CD4-positive, alpha-beta T cell treated with Interleukin-4 for 1 hour (primary cell): ENCODE measurements at regions not wholly inside any gene's neighbourhood (a gene's known extent, or its start where the extent isn't known, plus 50 kb on each side); places are given as distances from the start of the nearest gene placed in this dataset.
"Not testable (repeated sequence)": the region's sequence is repeated elsewhere in the genome, so short reads cannot be mapped to it uniquely, and the experiment has no call there.

Experiments
- DNase-seq, 2 donors: peaks; one replicate each; pipeline ENCODE4 v3.0.0-alpha.2; 2020 to 2022

DNA sequence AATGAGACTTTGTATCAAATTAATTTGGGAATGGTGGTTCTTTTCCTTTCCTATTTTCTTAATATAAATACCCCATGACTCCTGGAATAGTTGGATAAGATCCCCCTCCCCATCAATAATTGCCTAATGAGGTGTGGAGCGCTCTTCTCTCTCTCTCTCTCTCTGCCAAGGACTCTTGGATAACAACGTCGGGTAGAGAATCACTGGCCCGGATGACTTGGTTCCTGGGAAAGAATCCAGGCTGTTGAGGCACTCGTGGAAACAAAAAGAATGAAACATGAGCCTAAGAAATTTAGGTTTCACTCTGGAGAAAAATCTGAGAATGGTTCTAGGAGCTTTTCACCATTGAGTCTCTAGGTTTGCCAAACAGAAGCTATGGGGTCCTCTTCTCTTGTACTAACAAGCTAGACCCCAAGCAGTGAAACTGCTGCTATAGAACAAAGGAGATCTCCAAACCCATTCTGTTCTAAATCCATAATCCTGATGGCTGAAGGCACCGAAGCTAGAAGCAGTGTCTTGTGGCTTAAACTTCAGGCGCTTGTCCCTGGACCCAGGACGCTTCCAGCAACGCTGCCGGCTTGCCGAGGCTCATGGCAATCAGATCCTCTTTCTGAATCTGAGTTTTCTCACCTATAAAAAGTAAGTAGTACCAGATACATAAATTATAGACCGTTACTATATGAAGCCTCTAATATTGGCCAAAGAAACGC lies 241.6 kb upstream of the BTBD3 start:
- DNase-seq: no peak

DNA sequence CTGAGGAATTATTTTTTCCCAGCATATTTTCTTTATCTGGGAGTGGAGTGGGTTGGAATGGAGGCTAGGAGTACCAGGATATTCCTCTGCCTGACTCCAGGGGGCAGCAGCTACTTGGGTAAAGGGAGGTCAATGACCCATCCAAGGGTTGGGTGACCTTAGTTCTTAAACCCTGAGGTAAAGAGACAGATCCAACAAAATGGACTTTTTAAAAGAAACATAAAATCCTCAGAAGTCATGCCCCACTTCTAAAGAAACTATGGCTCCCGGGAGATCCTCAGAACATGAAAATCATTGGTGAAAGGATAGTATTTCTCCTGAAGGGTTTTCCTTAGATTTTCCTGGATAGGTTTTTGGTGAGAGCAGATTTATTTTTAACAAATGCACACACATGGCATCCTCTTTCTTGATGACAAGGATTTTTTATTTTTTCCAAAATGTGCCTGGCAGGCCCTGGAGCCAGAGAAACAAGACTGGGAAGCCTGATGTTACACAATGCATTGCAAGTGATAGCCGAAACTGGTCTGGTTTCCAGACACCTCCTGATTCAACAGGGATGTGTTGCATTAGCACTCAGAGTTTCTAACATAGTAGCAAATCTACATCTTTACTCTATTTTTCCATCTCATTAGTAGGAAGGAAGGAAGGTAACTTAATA lies 240.9 kb upstream of the BTBD3 start:
- DNase-seq: no peak

DNA sequence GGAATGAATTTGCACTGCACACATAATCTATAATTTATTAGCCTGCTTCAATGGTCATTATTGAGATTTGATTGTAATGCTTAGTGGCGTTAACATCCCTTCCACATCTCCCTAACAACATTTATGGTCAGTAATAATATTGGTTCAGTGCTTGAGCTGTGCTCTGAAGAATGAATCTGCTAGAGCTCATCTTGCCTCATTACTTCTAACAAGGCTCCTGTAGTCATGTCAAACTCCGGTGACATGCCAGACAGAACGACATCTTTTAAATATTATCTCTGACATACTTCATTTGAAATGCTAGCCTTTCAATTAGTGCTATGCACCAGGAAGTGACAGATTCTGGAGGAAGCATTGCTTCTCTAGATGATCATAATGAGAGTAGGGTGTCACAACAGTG lies 240.3 kb upstream of the BTBD3 start:
- no peak for DNase-seq

DNA sequence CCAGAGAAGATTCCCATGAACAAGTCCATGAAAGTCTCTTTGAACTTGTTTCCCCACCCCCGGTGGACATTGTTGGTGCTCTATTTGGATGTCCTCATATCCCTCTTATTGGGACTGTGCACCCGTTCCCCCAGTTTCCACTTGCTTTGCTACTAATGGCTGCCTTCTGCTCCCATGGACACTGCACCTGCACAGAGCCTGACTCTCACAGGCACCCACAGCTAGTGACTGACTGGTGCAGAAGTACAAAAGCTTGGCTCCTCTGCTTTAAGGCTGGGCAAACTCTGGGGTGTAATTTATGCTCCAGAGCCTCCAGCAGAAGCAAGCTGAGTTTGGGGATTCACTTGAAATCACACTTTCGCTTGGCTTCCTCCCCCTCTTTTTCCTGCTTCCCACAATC lies 239.9 kb upstream of the BTBD3 start:
- DNase-seq: no peak

DNA sequence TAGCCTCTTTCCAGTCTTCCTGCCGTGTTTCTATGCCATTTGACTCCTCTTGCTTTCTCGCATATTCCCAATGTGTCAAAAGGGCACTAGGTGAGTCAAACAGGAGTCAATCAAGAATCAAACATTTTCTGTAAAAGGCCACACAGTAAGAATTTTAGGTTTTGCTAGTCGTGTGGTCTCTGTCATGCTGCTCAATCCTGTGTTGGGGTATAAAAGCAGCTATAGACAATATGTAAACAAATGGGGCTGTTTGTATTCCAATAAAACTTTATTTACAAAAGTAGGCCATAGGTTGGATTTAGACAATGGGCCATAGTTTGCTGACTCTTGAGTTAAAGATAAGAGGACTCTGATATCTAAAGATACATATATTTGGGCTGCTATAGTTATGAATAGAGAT lies 235.4 kb upstream of the BTBD3 start:
- no peak for DNase-seq

DNA sequence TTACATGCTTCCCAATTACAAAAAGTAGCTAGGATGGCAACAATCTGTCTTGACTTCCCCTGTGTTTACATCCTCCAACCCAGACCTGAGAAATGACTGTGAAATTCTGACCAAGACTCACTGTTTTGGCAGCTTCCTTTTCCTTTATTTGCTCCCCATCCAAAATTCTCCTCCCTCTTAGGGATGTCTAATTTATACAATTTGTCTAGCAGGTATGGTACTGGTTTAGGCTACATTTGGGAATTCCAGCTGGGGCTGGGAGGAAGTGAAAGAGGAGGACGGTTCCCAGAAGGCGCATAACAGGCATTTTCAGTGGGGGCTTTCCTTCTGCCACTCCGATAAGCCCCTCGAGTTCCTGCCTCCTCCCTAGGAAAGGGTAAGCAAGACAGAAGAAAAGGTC lies 231.5 kb upstream of the BTBD3 start:
- DNase-seq: no peak

DNA sequence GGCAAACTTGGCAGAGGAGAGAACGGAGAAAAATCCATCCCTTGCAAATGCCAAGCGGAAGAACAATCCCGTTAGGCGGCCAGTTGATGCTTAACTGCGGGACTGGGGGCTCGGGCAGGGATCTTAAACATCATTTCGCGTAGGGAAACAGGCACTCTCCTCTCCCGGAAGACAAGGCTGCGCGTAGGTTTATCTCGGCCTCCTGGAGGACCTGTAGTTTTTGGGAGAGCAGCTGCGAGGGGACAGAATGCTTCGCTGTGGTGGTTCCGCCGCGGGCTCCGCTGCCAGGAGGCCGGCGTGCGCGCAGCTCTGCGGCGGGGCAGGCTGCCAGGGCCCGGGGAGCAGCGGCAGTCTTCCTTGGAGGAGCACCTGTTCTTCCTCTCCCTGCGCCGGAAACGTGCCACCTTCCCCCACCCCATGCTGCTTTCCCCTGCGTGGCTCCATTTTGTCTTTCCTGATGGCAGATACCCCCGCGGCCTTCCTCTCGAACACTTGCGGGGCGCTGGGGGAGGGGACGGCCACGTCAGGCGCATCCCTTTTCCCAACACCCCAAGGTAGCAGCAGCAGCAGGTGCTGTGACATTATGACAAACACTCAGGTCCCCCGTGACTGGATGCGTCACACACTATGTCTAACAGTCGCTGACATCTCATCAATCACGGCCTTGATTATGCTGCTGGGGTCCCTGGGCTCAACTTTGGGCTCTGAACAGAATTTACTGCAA lies 230.7 kb upstream of the BTBD3 start:
- DNase-seq: no peak

DNA sequence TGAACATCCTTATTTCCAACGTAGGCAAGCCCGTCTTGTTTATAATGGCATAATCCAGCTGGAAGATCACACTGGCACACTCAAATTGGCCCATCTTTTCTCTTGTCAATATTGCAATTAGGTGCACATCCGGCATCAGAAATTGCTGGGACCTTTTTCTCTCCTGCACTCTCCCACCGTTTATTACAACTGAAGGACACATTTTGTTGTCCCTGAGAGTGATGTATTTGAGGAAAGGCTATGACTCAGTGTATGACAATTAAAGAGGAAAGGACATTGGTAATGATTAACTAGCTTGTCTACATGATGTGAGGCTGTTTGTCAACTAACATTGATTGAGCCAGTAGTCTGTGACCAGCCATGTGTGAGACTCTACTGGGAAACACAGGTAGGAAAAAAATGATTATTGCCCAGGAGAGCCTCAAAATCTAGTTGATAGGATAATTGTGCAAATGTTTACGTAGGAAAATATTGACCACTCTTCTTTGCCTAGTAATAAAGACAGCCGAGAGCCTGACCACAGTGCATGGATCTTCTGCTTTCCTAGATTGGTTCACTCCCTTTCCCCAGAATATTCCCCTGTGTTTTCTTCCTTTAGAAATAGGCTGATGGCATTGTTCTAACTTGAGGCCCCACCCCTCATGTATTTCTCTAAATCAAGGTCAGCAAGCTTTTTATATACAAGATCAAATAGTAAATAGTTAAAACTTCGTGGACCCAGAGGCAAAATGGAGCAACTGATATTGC lies 230.0 kb upstream of the BTBD3 start:
- DNase-seq: no peak

DNA sequence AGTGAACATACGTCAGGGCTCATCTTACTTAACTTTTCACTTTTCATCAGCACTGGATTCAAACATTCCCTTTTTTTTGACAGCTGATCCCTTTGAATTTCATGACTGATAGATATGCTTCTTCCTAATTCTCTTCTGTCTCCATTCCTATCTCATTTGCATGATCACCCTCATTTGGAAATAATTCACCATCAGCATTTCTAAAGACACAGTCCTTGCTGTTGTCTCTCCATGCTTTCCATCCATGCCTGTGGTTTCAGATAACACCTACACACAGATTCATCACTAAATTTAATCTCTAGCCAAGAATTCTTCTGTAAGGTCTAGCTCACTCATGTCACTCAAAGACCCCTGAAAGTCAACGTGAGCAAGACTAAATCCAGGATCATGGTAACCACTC lies 228.4 kb upstream of the BTBD3 start:
- no peak for DNase-seq

DNA sequence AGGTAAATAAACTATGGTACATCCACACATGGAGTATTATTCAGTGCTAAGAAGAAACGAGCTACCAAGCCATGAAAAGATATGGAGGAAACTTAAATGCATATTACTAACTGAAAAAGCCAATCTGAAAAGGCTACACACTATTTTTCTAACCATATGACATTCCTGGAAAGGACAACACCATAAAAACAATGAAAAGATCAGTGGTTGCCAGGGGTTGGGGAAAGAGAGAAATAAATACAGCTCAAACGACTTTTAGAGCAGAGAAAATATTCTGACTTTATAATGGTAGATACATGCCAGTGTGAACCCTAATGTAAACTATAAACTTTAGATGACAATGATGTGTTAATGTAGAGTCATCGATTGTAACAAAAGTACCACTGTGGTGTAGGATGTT lies 225.9 kb upstream of the BTBD3 start:
- DNase-seq: no peak

DNA sequence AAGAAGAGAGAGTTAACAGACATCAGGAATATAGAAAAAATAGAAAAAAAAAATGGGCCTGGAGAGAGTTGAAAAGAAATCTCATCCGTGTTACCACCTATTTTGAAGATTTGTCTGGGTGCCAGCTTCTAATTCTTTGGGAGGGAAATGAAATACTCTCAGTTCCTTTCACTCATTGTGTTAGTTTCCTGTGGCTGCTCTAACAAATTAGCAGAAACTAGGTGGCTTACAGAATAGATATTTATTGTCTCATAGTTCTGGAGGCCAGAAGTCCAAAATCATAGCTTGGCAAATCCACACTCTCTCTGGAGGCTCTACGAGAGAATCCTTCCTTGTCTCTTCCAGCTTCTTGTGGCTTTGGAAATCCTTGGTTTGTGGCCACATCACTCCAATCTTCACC lies 225.1 kb upstream of the BTBD3 start:
- no peak for DNase-seq

DNA sequence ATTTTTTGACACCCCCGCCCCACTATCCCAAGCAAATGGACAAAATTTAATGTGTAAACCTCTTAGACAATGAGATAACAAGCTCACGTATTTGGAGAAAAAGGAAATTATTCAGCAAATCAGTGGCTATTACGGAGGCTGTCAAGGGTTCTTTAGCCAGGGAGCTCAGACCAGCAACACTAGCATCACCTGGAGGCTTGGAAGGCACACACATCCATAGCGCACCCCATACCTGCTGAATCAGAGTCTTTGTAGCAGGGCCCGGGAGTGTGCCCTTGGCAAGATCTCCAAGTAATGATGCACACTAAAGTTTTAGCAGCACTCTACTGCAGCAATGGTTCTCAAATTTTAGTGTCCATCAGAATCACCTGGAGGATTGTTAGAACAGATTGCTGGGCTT lies 223.2 kb upstream of the BTBD3 start:
- DNase-seq: no peak

DNA sequence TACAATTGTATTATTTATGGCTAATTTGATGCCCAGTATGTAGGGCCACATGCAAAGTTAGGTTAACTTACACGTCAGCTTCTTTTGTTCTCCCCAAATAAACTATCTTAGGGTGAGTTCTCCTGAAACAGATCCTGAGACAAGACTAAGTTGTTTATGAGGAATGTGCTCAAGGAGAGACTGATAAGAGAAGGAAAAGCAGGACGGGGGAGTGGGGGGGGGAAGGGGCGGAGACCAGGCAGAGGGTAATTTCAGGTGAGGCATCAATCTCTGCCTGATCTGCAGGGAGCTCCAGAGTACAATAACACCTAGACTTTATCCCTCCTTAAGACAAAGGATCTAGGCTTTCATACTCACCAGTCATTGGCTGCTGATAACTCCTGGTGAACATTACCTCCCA lies 220.6 kb upstream of the BTBD3 start:
- DNase-seq: no peak

DNA sequence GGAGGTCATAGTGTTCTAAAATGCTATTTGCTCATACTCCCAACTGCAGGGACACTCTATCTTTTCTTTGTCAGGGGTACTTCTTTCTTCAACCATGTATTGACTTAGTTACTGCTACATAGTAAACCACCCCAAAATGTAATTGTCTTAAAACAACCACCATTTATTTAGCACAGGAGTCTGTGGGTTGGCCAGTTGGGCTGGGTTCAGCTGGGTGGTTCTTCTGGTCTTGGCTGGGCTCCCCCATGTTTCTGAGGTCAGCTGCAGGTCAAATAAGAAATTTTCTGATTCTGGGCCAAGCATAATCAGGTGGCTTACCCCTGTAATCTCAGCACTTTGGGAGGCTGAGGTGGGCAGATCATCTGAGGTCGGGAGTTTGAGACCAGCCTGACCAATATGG lies 220.0 kb upstream of the BTBD3 start:
- no peak for DNase-seq

DNA sequence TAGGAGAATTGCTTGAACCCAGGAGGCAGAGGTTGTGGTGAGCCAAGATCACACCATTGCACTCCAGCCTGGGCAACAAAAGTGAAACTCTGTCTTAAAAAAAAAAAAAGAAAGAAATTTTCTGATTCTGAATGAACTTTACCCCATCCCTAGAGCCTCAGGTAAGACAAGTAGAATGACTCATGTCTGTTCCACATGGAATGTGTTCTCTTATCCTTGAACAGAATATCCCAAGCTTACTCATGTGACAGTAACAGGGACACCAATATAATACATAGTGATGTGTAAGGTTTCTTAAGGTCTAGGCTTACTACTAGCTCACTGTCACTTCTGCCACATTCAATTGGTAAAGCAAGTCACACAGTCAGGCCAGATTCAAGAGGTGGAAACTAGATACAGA lies 219.6 kb upstream of the BTBD3 start:
- no peak for DNase-seq

DNA sequence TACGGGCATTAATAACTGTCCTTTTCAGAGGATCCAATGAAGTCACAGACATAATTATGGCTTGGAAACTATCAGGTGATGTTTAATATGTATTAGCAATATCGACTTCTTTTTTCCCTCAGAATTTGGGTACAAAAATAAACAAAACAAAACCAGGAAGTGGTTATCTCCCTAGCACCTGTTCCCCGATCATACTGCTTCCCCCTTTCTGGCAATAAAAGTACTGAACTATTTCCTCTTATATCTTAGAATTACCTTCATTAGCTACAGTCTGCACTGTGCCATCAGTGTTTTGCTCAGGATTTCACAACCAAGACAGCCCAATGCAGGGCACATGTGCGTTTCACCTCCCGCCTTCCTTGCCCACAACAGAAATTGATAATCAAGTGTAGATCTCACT lies 216.9 kb upstream of the BTBD3 start:
- DNase-seq: no peak

DNA sequence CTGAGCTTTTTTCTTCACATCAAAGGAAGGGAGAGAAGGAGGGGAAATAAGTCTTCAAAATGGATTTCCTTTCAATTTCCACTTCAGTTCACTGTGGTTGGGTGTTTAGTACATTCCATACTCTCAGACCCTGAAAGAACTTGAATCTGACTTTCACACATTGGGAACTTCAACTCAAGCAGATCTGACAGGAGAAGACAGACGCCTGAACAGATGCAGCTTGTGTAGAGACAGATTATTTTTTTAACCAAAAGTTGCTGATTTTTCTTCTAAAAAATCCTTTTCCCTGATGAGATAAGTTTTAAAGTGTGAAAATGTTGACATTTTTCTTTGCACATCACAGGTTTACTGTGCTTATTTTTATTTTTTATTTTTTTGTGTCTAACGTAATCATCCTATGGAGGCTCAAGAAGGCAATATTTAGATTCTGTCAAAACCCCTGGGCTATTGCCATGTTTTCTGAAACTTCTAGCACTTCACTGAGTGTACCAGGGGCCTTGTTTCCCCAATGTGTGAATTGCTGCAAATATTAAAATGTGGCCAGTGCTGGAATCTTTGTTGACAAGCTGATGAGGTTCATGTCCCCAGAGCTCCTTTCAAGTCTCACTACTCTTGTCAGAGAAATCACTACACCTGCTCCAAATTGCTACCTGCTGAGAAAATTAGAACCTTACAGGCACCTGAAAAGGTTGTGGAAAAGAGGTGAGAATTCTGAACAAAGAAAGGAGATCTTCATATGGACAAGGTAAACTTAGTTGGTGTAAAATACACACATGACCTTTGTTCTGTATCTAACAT lies 214.8 kb upstream of the BTBD3 start:
- DNase-seq: no peak

DNA sequence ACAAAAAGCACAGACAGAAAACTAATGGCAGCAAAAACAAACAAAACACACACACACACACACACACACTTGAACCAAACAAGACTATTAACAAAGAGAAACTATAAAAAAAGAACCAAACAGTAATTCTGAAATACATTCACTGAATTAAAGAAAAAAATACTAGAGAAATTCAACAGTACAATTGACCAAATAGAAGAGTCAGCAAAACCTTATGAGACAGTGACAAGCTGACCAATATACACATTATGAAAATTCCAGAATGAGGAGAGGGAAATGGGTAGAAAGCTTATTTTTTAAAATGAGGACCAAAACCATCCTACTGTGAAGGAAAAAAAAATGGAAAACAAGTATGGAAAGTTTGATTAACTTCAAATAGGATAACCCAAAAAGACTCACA lies 212.2 kb upstream of the BTBD3 start:
- DNase-seq: no peak

DNA sequence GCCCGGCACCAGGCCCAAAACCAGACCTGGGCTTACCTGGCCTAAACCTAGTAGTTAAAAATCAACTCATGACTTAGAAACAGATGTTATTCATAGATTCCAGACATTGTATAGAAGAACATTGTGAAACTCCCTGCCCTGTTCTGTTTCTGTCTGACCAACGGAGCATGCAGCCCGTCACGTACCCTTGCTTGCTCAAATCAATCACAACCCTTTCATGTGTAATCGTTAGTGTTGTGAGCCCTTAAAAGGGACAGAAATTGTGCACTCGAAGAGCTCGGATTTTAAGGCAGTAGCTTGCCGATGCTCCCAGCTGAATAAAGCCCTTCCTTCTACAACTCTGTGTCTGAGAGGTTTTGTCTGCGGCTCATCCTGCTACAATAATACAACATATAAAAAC lies 209.5 kb upstream of the BTBD3 start:
- DNase-seq: not testable (repeated sequence)

DNA sequence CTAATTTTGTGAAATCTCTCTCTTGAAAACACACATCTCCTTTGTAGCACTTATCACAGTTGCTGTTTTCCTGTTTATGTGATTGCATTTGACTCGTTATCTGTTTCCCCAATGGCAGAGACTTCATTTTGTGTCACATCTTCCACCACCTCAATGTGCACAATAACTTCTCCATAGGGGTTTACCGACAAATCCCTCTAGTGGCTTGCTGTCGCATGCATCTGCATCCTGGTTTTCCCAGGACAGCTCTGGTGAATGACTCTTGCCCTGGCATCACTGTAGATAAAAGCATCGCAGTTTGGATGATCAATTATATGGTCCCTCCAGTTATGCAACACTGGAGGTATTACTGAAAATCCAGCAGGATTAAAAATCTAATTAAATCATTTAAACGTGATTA lies 206.5 kb upstream of the BTBD3 start:
- DNase-seq: no peak

DNA sequence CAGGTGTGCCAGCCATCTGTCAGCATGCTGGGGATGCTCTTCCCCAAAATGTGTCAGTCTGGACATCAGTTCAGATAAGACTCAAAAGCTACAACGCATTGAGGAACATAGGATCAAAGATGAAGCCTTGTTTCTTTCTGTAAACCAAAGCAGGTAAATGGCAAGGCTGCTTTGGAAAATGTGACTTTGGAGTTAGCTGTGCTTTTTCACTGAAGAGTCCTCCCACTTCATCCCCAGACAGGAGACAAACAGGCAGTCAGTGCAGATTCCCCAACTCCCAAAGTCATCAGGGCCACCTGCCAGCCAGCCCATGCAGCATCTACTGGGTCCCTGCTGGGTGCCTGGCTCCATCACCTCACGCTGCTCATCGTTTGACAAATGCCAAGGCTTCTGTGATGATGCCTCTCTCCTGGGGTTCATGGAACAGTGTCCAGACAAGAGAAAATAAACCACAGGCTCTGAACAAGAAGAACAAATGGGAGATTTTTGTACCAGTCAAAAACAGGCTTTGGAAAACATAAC lies 205.0 kb upstream of the BTBD3 start:
- DNase-seq: no peak

DNA sequence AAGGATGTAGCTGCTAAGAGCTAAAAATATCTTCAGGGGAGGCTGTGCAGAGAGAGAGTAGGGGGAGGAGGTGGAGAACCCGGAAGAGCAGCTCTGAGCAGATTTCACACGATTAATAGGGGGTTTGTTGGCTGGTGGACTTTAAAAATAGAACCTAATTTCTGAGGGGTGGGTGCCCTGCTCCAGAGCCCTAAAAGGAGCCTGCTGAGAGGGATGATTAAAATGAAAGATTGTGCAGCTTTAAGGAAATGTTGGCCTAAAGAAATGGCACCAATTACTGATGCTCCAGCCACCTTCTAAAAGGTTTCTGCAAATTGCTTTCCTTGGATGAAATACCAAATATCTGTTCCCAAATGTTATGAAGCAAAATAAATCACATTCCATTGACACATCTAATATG lies 202.8 kb upstream of the BTBD3 start:
- no peak for DNase-seq
